ENCODE measurements at regions not wholly inside any gene's neighbourhood (a gene's known extent, or its start where the extent isn't known, plus 50 kb on each side); places are given as distances from the start of the nearest gene placed in this dataset.

DNA sequence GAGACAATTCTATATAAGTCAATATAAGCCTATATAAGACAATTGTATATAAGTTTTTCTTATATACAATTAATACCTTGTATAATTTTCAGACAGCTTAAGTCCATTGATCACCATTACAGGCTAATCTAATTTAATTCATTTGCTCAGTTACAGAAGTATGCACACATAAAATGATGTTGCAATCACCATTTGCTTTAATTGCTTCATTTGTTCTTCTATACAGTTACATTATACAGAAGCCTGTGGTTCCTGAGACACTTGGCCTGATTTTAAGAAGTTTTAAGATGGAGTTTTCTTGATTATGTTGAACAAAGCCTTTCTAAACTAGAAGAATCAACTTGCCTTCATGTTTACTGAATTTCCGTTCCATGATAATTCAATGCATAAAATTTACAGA is 314.6 kb upstream of the PDE3A start:
- TF ChIP-seq CTCF (IDR thresholded peaks at IDR 0.05; ENCODE audit: low read length), result no peak
- TF ChIP-seq EZH2phosphoT487 (IDR thresholded peaks at IDR 0.05; ENCODE audit: low read length), result no peak
- TF ChIP-seq EZH2 (optimal IDR thresholded peaks at IDR 0.05; ENCODE audit: low read depth, low read length), result no peak
- Histone ChIP-seq H3K4me1 (ENCODE audit: low read length) (no peaks in the 10 kb centered on the region), H2AFZ (ENCODE audit: low read length) (no peak overlapping the region), H3K79me2 (ENCODE audit: low read length) (no peaks in the 10 kb centered on the region), H4K20me1 (ENCODE audit: insufficient read depth, low read length) (no peaks in the 10 kb centered on the region), H3K36me3 (replicated peaks; ENCODE audit: insufficient read depth, low read length) (no peaks in the 10 kb centered on the region), H3K27ac (ENCODE audit: low read length) (no peak overlapping the region), H3K9me3 (replicated peaks; ENCODE audit: insufficient read depth, low read length) (no peaks in the 10 kb centered on the region), H3K9ac (ENCODE audit: low read length) (no peak overlapping the region), H3K27me3 (replicated peaks; ENCODE audit: insufficient read depth, low read length) (no peaks in the 10 kb centered on the region), H3K4me3 (ENCODE audit: low read length) (no peak overlapping the region), H3F3A (ENCODE audit: insufficient read depth, low read length) (no peaks in the 10 kb centered on the region), H3K9me2 (replicated peaks; ENCODE audit: insufficient read depth, low read length) (no peaks in the 10 kb centered on the region), H3K4me2 (ENCODE audit: low read depth, low read length) (no peak overlapping the region)
- no peak for DNase-seq

GRCh38 chr12:20055856-20056255 is 312.5 kb upstream of the PDE3A start:
- no peaks in the 10 kb centered on the region for H3K79me2 ChIP-seq (ENCODE audit: low read length)
- H3K9ac ChIP-seq (ENCODE audit: low read length), result no peak overlapping the region
- no peak for DNase-seq
- H3K36me3 ChIP-seq (replicated peaks; ENCODE audit: insufficient read depth, low read length), result no peaks in the 10 kb centered on the region
- H3F3A ChIP-seq (ENCODE audit: insufficient read depth, low read length), result no peaks in the 10 kb centered on the region
- H3K27ac ChIP-seq (ENCODE audit: low read length), result no peak overlapping the region
- no peak overlapping the region for H3K4me2 ChIP-seq (ENCODE audit: low read depth, low read length)
- H2AFZ ChIP-seq (ENCODE audit: low read length), result no peak overlapping the region
- no peaks in the 10 kb centered on the region for H4K20me1 ChIP-seq (ENCODE audit: insufficient read depth, low read length)
- TF ChIP-seq EZH2phosphoT487 (IDR thresholded peaks at IDR 0.05; ENCODE audit: low read length) (no peak), EZH2 (optimal IDR thresholded peaks at IDR 0.05; ENCODE audit: low read depth, low read length) (no peak), CTCF (IDR thresholded peaks at IDR 0.05; ENCODE audit: low read length) (no peak)
- no peaks in the 10 kb centered on the region for H3K9me2 ChIP-seq (replicated peaks; ENCODE audit: insufficient read depth, low read length)
- H3K27me3 ChIP-seq (replicated peaks; ENCODE audit: insufficient read depth, low read length), result no peaks in the 10 kb centered on the region
- no peaks in the 10 kb centered on the region for H3K4me1 ChIP-seq (ENCODE audit: low read length)
- H3K4me3 ChIP-seq (ENCODE audit: low read length), result no peak overlapping the region
- H3K9me3 ChIP-seq (replicated peaks; ENCODE audit: insufficient read depth, low read length), result no peaks in the 10 kb centered on the region

DNA sequence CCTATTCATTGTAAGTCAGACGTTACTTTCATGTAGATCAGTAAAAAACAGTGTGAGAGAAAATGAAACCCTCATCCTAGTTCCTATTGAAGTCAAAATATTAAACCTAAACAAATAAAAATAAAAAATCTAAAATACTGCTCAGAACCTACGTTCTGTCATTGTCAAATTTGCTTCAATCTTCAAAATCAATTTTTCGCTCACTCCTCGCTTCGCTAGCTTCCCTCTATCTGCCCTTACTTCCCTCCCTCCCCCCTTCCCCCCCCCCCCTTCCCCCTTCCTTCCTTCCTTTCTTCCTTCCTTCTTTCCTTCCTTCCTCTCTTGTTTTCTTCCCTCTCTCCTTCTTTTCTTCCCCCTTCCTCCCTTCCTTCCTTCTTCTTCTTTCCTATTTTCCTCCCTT is 310.9 kb upstream of the PDE3A start:
- H3K4me2 ChIP-seq (ENCODE audit: low read depth, low read length), result no peak overlapping the region
- no peaks in the 10 kb centered on the region for H3K9me3 ChIP-seq (replicated peaks; ENCODE audit: insufficient read depth, low read length)
- DNase-seq, result no peak
- H3K27me3 ChIP-seq (replicated peaks; ENCODE audit: insufficient read depth, low read length), result no peaks in the 10 kb centered on the region
- TF ChIP-seq EZH2 (optimal IDR thresholded peaks at IDR 0.05; ENCODE audit: low read depth, low read length) (no peak), EZH2phosphoT487 (IDR thresholded peaks at IDR 0.05; ENCODE audit: low read length) (no peak), CTCF (IDR thresholded peaks at IDR 0.05; ENCODE audit: low read length) (no peak)
- no peak overlapping the region for H2AFZ ChIP-seq (ENCODE audit: low read length)
- H3K4me3 ChIP-seq (ENCODE audit: low read length), result no peak overlapping the region
- no peak overlapping the region for H3K9ac ChIP-seq (ENCODE audit: low read length)
- no peaks in the 10 kb centered on the region for H4K20me1 ChIP-seq (ENCODE audit: insufficient read depth, low read length)
- H3K79me2 ChIP-seq (ENCODE audit: low read length), result no peaks in the 10 kb centered on the region
- no peaks in the 10 kb centered on the region for H3F3A ChIP-seq (ENCODE audit: insufficient read depth, low read length)
- no peaks in the 10 kb centered on the region for H3K9me2 ChIP-seq (replicated peaks; ENCODE audit: insufficient read depth, low read length)
- no peak overlapping the region for H3K27ac ChIP-seq (ENCODE audit: low read length)
- no peaks in the 10 kb centered on the region for H3K36me3 ChIP-seq (replicated peaks; ENCODE audit: insufficient read depth, low read length)
- H3K4me1 ChIP-seq (ENCODE audit: low read length), result no peaks in the 10 kb centered on the region
